ENCODE measurements at regions not wholly inside any gene's neighbourhood (a gene's known extent, or its start where the extent isn't known, plus 50 kb on each side); places are given as distances from the start of the nearest gene placed in this dataset.
"Not testable (repeated sequence)": the region's sequence is repeated elsewhere in the genome, so short reads cannot be mapped to it uniquely, and the experiment has no call there.

DNA sequence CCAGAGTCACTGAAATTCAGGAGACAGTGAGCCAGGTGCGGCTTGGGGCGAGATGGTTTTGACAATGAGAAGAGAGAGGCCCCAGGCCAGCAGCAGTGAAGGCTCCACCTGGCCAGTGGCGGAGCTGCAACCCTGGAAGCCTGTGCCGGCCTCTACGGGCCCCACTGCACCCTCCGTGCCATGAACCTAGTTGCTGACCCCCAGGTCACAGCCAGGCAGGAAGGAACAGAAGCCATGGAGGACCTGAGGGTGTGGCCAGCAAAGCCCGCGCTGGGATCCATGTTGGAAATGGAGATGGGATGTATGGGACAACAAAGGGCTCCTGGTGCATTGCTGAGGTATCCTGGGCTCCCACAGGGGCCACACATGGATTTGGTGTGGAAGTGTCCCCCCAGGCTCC lies 1528.5 kb downstream of the BRD1 start:
- TF ChIP-seq, protein P1, sequence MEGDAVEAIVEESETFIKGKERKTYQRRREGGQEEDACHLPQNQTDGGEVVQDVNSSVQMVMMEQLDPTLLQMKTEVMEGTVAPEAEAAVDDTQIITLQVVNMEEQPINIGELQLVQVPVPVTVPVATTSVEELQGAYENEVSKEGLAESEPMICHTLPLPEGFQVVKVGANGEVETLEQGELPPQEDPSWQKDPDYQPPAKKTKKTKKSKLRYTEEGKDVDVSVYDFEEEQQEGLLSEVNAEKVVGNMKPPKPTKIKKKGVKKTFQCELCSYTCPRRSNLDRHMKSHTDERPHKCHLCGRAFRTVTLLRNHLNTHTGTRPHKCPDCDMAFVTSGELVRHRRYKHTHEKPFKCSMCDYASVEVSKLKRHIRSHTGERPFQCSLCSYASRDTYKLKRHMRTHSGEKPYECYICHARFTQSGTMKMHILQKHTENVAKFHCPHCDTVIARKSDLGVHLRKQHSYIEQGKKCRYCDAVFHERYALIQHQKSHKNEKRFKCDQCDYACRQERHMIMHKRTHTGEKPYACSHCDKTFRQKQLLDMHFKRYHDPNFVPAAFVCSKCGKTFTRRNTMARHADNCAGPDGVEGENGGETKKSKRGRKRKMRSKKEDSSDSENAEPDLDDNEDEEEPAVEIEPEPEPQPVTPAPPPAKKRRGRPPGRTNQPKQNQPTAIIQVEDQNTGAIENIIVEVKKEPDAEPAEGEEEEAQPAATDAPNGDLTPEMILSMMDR (IDR thresholded peaks at IDR 0.05; ENCODE audit: insufficient read depth, missing control alignments) = no peak
- no peak for DNase-seq (ENCODE audit: insufficient read length, low spot score)
- no peak for FAIRE-seq

DNA sequence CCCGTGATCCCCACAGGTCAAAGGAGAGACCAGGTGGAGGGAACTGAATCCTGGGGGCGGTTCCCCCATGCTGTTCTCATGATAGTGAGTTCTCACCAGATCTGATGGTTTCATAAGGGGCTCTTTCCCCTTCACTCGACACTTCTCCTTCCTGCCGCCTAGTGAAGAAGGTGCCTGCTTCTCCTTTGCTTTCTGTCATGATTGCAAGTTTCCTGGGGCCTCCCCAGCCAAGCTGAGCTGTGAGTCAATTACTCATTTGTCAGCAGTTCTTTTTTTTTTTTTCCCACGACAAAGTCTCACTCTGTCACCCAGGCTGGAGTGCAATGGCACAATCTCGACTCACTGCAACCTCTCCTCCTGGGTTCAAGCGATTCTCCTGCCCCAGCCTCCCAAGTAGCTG lies 1530.4 kb downstream of the BRD1 start:
- DNase-seq (ENCODE audit: insufficient read length, low spot score) (no peak), FAIRE-seq (no peak)
- TF ChIP-seq, protein P1 (IDR thresholded peaks at IDR 0.05; ENCODE audit: insufficient read depth, missing control alignments) = no peak

DNA sequence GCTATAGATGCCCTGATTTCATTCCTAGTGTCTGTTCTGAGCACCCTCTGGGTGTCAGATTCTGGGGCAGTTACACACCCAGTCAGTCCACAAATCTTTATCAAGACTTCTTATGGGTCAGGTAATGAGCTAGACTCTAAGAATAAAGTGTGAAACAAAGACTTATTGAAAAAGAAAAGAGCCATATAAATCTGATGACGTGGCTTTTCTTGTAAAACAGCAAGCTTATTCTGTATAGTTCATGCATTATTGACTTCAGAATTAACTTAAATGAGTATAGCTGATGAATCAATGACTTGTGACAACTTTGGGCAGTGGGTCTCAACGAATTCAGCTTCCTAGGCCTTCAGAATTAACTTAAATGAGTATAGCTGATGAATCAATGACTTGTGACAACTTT lies 1527.5 kb downstream of the TBC1D22A start:
- FAIRE-seq; DNase-seq (ENCODE audit: insufficient read length, low spot score): not testable (repeated sequence)

DNA sequence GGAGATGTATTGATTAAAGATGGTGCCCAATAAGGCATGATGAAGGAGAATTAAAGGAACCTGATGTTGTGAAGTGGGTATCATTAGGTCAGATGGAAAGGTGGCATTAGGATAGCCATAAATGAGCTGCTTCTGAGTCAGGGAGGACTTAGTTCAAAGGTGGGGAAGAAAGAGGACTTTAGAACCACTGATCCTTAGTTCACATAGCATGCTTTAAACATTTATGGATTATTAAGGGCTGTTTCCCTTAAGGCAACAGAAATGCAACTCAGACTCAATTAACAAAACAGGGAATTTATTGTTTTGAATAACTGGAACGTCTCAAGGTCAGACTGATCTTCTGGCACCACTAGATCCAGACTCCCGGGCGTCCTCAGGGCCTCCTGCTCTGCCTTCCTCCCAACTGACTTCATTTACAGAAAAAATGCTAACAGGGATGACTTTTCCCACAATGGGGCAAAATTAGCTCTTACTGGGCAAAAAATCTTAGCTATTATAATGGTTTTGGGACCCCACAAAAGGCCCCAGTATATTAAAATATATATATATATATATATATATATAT lies 1526.0 kb downstream of the TBC1D22A start:
- TF ChIP-seq, protein P1 (IDR thresholded peaks at IDR 0.05; ENCODE audit: insufficient read depth, missing control alignments) = no peak

DNA sequence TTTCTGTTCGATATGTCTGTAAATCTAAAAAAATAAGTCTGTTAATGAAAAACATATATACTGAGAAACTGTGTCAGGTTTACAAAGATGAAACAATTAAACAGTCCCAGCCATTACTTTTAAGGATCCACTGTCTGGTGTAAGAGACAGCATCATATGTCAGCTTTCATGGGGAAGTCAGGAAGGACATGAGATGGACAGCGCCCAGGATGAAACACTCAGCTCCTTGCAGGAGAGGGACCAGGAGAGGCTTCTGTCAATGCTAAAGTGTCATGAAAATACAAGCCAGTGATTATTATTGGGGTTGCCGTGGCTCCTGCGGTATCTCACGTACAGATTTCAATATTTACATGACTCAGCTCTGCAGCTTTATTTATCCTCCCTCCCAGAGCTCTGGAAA lies 1524.6 kb downstream of the TBC1D22A start:
- FAIRE-seq (no peak), DNase-seq (ENCODE audit: insufficient read length, low spot score) (no peak)
- TF ChIP-seq, protein P1 (IDR thresholded peaks at IDR 0.05; ENCODE audit: insufficient read depth, missing control alignments) = no peak

More for the DNA sequence above, 1526.0 kb downstream of the TBC1D22A start:
- no peak for DNase-seq (ENCODE audit: insufficient read length, low spot score)
- FAIRE-seq = no peak

DNA sequence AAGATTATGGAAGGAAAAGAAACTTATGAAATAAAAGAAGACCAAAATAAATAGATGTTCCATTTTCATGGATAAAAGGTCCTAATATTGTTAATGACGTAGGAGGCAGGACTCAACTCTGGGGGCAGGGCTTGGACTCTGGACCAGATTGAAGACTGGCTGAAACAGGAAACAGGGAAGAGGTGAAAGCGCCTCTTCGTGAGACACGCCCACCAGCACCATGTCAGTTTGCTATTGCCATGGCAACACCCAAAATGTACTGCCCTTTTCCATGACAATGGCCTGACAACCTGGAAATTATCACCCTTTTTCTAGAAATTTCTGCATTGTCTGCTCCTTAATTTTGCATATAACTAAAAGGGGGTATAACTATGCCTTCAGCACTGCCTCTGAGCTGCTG lies 1522.2 kb downstream of the TBC1D22A start:
- FAIRE-seq (no peak), DNase-seq (ENCODE audit: insufficient read length, low spot score) (no peak)
- TF ChIP-seq, protein P1 (IDR thresholded peaks at IDR 0.05; ENCODE audit: insufficient read depth, missing control alignments) = no peak

DNA sequence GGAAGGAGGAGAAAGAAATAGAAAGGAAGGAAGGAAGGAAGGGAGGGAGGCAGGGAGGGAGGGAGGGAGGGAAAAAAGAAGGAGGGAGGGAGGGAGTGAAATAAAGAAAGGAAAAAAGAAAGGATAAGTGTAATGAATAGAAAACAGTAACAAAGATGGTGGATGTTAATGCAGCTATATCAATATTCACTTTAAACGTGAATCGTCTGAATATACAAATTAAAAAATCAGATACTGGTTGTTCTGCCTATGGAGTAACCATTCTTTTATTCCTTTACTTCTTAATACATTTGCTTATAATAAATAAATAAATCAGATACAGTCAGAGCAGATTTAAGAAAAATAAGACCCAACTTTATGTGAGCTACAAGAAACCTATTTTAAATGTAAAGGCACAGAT lies 1520.4 kb downstream of the TBC1D22A start:
- no peak for DNase-seq (ENCODE audit: insufficient read length, low spot score)
- TF ChIP-seq, protein P1 (IDR thresholded peaks at IDR 0.05; ENCODE audit: insufficient read depth, missing control alignments) = no peak
- no peak for FAIRE-seq

DNA sequence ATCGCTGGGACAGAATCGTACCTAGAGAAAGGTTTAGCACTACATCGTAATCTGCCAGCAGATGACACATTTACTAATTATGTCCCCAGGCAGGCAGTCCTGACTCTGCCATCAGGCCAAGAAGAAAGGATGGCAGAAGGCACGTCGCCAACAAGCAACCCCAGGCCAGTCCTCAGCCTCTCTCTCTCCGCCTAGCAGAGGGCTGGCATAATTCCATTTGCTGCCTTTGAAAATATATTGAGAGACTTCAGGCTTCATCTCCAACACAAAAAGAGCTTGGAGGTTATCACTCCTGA lies 1517.0 kb downstream of the TBC1D22A start:
- DNase-seq (ENCODE audit: insufficient read length, low spot score) (no peak), FAIRE-seq (no peak)
- TF ChIP-seq, protein P1 (IDR thresholded peaks at IDR 0.05; ENCODE audit: insufficient read depth, missing control alignments) = no peak

Data from D721Med (cell line).